ENCODE measurements at regions not wholly inside any gene's neighbourhood (a gene's known extent, or its start where the extent isn't known, plus 50 kb on each side); places are given as distances from the start of the nearest gene placed in this dataset.

DNA sequence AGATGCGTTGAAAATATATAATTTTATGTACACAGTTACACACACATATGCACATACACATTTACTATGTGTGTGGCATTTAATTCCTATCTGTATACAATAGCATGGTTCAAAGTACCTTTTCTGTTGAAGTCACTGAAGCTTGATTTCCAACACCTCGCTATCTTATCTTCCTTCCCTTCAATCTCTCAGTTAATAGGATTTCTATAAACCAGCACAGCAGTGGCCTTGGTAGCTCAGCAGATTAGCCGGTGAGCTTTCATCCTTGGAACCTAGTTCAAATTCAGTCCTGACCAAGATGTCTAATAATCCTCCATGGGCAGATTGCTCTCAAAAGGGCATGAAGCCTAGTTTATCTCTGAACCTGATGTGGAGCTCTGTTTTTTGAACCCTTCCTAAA, 2389.5 kb downstream of the MAT2B start:
- TF ChIP-seq, protein P1, sequence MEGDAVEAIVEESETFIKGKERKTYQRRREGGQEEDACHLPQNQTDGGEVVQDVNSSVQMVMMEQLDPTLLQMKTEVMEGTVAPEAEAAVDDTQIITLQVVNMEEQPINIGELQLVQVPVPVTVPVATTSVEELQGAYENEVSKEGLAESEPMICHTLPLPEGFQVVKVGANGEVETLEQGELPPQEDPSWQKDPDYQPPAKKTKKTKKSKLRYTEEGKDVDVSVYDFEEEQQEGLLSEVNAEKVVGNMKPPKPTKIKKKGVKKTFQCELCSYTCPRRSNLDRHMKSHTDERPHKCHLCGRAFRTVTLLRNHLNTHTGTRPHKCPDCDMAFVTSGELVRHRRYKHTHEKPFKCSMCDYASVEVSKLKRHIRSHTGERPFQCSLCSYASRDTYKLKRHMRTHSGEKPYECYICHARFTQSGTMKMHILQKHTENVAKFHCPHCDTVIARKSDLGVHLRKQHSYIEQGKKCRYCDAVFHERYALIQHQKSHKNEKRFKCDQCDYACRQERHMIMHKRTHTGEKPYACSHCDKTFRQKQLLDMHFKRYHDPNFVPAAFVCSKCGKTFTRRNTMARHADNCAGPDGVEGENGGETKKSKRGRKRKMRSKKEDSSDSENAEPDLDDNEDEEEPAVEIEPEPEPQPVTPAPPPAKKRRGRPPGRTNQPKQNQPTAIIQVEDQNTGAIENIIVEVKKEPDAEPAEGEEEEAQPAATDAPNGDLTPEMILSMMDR (IDR thresholded peaks at IDR 0.05; ENCODE audit: control insufficient read depth, extremely low read depth, insufficient read depth), result no peak
- no peak for DNase-seq (ENCODE audit: low read depth)
- no peak overlapping the region for H3K4me3 ChIP-seq (ENCODE audit: low read depth, low read length)

- no peak overlapping the region for H3K4me3 ChIP-seq (ENCODE audit: low read depth, low read length)
- TF ChIP-seq, protein P1 (IDR thresholded peaks at IDR 0.05; ENCODE audit: control insufficient read depth, extremely low read depth, insufficient read depth), result no peak
- no peak for DNase-seq (ENCODE audit: low read depth)
These were observed 2387.6 kb upstream of the WWC1 start for GRCh38 chr5:165903835-165904234.

- DNase-seq (ENCODE audit: low read depth), result no peak
- TF ChIP-seq, protein P1 (IDR thresholded peaks at IDR 0.05; ENCODE audit: control insufficient read depth, extremely low read depth, insufficient read depth), result no peak
These were observed 2384.6 kb upstream of the WWC1 start for GRCh38 chr5:165906871-165907270.

DNA sequence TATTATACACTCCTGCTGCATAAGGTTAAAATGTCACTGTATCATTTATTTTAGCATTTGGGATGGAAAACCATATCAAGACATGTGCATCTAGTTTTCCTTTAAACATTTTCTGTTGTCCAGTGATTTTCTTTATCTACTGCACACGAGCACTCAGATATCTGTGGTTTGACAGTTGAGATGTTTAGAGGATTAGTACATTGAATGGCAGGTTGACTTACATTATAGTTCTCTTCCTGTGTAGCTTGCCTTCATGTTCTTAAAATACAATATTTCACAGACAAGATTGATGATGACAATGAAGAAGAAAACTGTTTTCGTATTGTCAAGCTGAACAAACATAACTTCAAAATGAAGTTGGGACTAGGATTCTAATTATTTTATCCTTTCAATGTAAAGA, 2378.4 kb upstream of the WWC1 start:
- no peak for DNase-seq (ENCODE audit: low read depth)
- no peak overlapping the region for H3K4me3 ChIP-seq (ENCODE audit: low read depth, low read length)
- TF ChIP-seq, protein P1 (IDR thresholded peaks at IDR 0.05; ENCODE audit: control insufficient read depth, extremely low read depth, insufficient read depth), result no peak

More at GRCh38 chr5:165906871-165907270, 2384.6 kb upstream of the WWC1 start:
- no peak overlapping the region for H3K4me3 ChIP-seq (ENCODE audit: low read depth, low read length)

- H3K4me3 ChIP-seq (ENCODE audit: low read depth, low read length), result no peak overlapping the region
- TF ChIP-seq, protein P1 (IDR thresholded peaks at IDR 0.05; ENCODE audit: control insufficient read depth, extremely low read depth, insufficient read depth), result no peak
- DNase-seq (ENCODE audit: low read depth), result no peak
These were observed 2377.0 kb upstream of the WWC1 start for GRCh38 chr5:165914456-165914855.

DNA sequence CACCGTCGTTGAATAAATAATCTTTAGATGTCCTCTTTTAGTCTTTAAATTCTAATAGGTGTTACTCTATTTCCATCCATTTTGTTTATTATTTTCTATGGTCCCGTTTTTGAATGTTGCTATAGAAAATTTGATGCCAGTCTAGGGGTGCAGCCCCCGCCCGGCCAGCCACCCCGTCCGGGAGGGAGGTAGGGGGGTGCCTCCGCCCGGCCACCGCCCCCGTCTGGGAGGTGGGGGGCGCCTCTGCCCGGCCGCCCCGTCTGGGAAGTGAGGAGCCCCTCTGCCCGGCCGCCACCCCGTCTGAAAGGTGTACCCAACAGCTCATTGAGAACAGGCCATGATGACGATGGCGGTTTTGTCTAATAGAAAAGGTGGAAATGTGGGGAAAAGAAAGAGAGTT, 2372.2 kb upstream of the WWC1 start:
- DNase-seq (ENCODE audit: low read depth), result no peak
- no peak overlapping the region for H3K4me3 ChIP-seq (ENCODE audit: low read depth, low read length)
- TF ChIP-seq, protein P1 (IDR thresholded peaks at IDR 0.05; ENCODE audit: control insufficient read depth, extremely low read depth, insufficient read depth), result no peak

GRCh38 chr5:165920655-165921054, 2370.8 kb upstream of the WWC1 start:
- TF ChIP-seq, protein P1 (IDR thresholded peaks at IDR 0.05; ENCODE audit: control insufficient read depth, extremely low read depth, insufficient read depth), result no peak
- peak; percentile 66 for DNase-seq (ENCODE audit: low read depth)

More at GRCh38 chr5:165920655-165921054, 2370.8 kb upstream of the WWC1 start:
- no peak overlapping the region for H3K4me3 ChIP-seq (ENCODE audit: low read depth, low read length)

Data from LNCaP clone FGC (cell line).